Activated naive CD4-positive, alpha-beta T cell treated with anti-CD3 and anti-CD28 coated beads, Interleukin-2, amount 10 ng/mL, durations not matched to agents 7 days and 5 days (primary cell): ENCODE measurements at regions not wholly inside any gene's neighbourhood (a gene's known extent, or its start where the extent isn't known, plus 50 kb on each side); places are given as distances from the start of the nearest gene placed in this dataset.
A peak's percentile ranks its signal among the peaks of the same experiment; 100 is the strongest.

ENCODE experiments used
- CTCF ChIA-PET: fragments of 350-600 bp; sonication (Branson Sonifier 250); formaldehyde crosslinking; loops from one replicate; lab custom pipeline; 2021; ENCODE audit warnings: antibody characterized with exemption; lab: Charles Lee
- DNase-seq: peaks from one replicate; pipeline ENCODE4 v3.0.0-alpha.2; 2020
- H3K27ac Mint-ChIP-seq: one replicate; pipeline ENCODE4 v1.8.0; 2021; ENCODE audit warnings: mild to moderate bottlenecking, moderate library complexity, mixed read lengths
- H3K27me3 Mint-ChIP-seq: one replicate; pipeline ENCODE4 v1.8.0; 2021; ENCODE audit warnings: mild to moderate bottlenecking, mixed read lengths
- H3K36me3 Mint-ChIP-seq: one replicate; pipeline ENCODE4 v1.8.0; 2021; ENCODE audit warnings: mixed read lengths
- H3K4me1 Mint-ChIP-seq: one replicate; pipeline ENCODE4 v1.8.0; 2021; ENCODE audit warnings: mixed read lengths
- H3K4me3 Mint-ChIP-seq: one replicate; pipeline ENCODE4 v1.8.0; 2021; ENCODE audit warnings: mild to moderate bottlenecking, moderate library complexity, mixed read lengths
- H3K9me3 Mint-ChIP-seq: one replicate; pipeline ENCODE4 v1.8.0; 2021; ENCODE audit warnings: mixed read lengths

GRCh38 chr20:24388828-24389380 is 80.5 kb upstream of the SYNDIG1 start:
- CTCF ChIA-PET: interaction anchor here (1.2 kb wide), 1 partner anchor 28 kb away, joined by 3 read pairs; no protein-coding TSS in a partner anchor
- Mint-ChIP-seq H3K36me3 (no peaks in the 10 kb centered on the region), H3K27me3 (peaks cover 15% of the 10 kb centered on the region), H3K9me3 (no peaks in the 10 kb centered on the region), H3K4me1 (peaks cover 32% of the 10 kb centered on the region), H3K4me3 (no peak overlapping the region), H3K27ac (peak overlapping the region; percentile 86)
- no peak for DNase-seq

GRCh38 chr20:24385547-24385946 is 83.9 kb upstream of the SYNDIG1 start:
- Mint-ChIP-seq H3K4me3 (no peak overlapping the region), H3K9me3 (no peaks in the 10 kb centered on the region), H3K27me3 (peaks cover 11% of the 10 kb centered on the region), H3K27ac (no peak overlapping the region), H3K36me3 (no peaks in the 10 kb centered on the region), H3K4me1 (peaks cover 29% of the 10 kb centered on the region)
- CTCF ChIA-PET: no interaction called here
- DNase-seq: no peak

- Mint-ChIP-seq H3K9me3 (no peaks in the 10 kb centered on the region), H3K36me3 (no peaks in the 10 kb centered on the region), H3K4me1 (peaks cover 22% of the 10 kb centered on the region), H3K27me3 (peaks cover 12% of the 10 kb centered on the region), H3K27ac (no peak overlapping the region), H3K4me3 (no peak overlapping the region)
- CTCF ChIA-PET: no interaction called here
- no peak for DNase-seq
Measured at GRCh38 chr20:24384865-24385264, 84.6 kb upstream of the SYNDIG1 start.

- DNase-seq: no peak
- Mint-ChIP-seq H3K9me3 (no peaks in the 10 kb centered on the region), H3K4me3 (no peak overlapping the region), H3K27me3 (peaks cover 12% of the 10 kb centered on the region), H3K36me3 (no peaks in the 10 kb centered on the region), H3K27ac (no peak overlapping the region), H3K4me1 (peaks cover 4% of the 10 kb centered on the region)
- CTCF ChIA-PET: no interaction called here
Measured at GRCh38 chr20:24382743-24383142, 86.7 kb upstream of the SYNDIG1 start.

GRCh38 chr20:24382331-24382730 is 87.1 kb upstream of the SYNDIG1 start:
- no peak overlapping the region for H3K4me3 Mint-ChIP-seq
- no peak for DNase-seq
- H3K4me1 Mint-ChIP-seq: peaks cover 4% of the 10 kb centered on the region
- no peaks in the 10 kb centered on the region for H3K9me3 Mint-ChIP-seq
- CTCF ChIA-PET: no interaction called here
- no peaks in the 10 kb centered on the region for H3K36me3 Mint-ChIP-seq
- no peak overlapping the region for H3K27ac Mint-ChIP-seq
- H3K27me3 Mint-ChIP-seq: peaks cover 12% of the 10 kb centered on the region

GRCh38 chr20:24381886-24382285 is 87.5 kb upstream of the SYNDIG1 start:
- CTCF ChIA-PET: interaction anchor here (0.8 kb wide), 1 partner anchor 280 kb away, joined by 4 read pairs; no protein-coding TSS in a partner anchor
- Mint-ChIP-seq H3K27me3 (peaks cover 12% of the 10 kb centered on the region), H3K4me3 (no peak overlapping the region), H3K27ac (no peak overlapping the region), H3K4me1 (peaks cover 3% of the 10 kb centered on the region), H3K9me3 (no peaks in the 10 kb centered on the region), H3K36me3 (no peaks in the 10 kb centered on the region)
- DNase-seq: no peak

GRCh38 chr20:24379484-24379927 is 89.9 kb upstream of the SYNDIG1 start:
- Mint-ChIP-seq H3K27ac (no peak overlapping the region), H3K27me3 (peaks cover 12% of the 10 kb centered on the region), H3K4me3 (no peak overlapping the region), H3K36me3 (no peaks in the 10 kb centered on the region), H3K9me3 (no peaks in the 10 kb centered on the region), H3K4me1 (no peaks in the 10 kb centered on the region)
- DNase-seq: no peak
- CTCF ChIA-PET: no interaction called here

GRCh38 chr20:24378661-24379483 is 90.6 kb upstream of the SYNDIG1 start:
- Mint-ChIP-seq H3K4me3 (no peak overlapping the region), H3K4me1 (no peaks in the 10 kb centered on the region), H3K9me3 (no peaks in the 10 kb centered on the region), H3K27me3 (peaks cover 12% of the 10 kb centered on the region), H3K36me3 (no peaks in the 10 kb centered on the region), H3K27ac (no peak overlapping the region)
- DNase-seq: no peak
- CTCF ChIA-PET: no interaction called here

GRCh38 chr20:24376311-24377099 is 92.9 kb upstream of the SYNDIG1 start:
- Mint-ChIP-seq H3K27me3 (peaks cover 8% of the 10 kb centered on the region), H3K4me3 (no peak overlapping the region), H3K4me1 (no peaks in the 10 kb centered on the region), H3K36me3 (no peaks in the 10 kb centered on the region), H3K9me3 (no peaks in the 10 kb centered on the region), H3K27ac (no peak overlapping the region)
- DNase-seq: no peak
- CTCF ChIA-PET: no interaction called here

- H3K27ac Mint-ChIP-seq: no peak overlapping the region
- no peak overlapping the region for H3K4me3 Mint-ChIP-seq
- CTCF ChIA-PET: no interaction called here
- no peaks in the 10 kb centered on the region for H3K4me1 Mint-ChIP-seq
- H3K9me3 Mint-ChIP-seq: no peaks in the 10 kb centered on the region
- no peaks in the 10 kb centered on the region for H3K27me3 Mint-ChIP-seq
- H3K36me3 Mint-ChIP-seq: no peaks in the 10 kb centered on the region
- no peak for DNase-seq
Measured at GRCh38 chr20:24373372-24373771, 96.1 kb upstream of the SYNDIG1 start.

GRCh38 chr20:24370911-24371695 is 98.3 kb upstream of the SYNDIG1 start:
- CTCF ChIA-PET: no interaction called here

GRCh38 chr20:24370249-24370648 is 99.2 kb upstream of the SYNDIG1 start:
- CTCF ChIA-PET: no interaction called here
- H3K36me3 Mint-ChIP-seq: no peaks in the 10 kb centered on the region
- peaks cover under 1% of the 10 kb centered on the region for H3K27me3 Mint-ChIP-seq
- no peak overlapping the region for H3K4me3 Mint-ChIP-seq
- no peaks in the 10 kb centered on the region for H3K9me3 Mint-ChIP-seq
- H3K4me1 Mint-ChIP-seq: no peaks in the 10 kb centered on the region
- no peak overlapping the region for H3K27ac Mint-ChIP-seq
- no peak for DNase-seq

More at GRCh38 chr20:24370911-24371695, 98.3 kb upstream of the SYNDIG1 start:
- Mint-ChIP-seq H3K27me3 (no peaks in the 10 kb centered on the region), H3K4me1 (no peaks in the 10 kb centered on the region), H3K27ac (no peak overlapping the region), H3K9me3 (no peaks in the 10 kb centered on the region), H3K36me3 (no peaks in the 10 kb centered on the region), H3K4me3 (no peak overlapping the region)
- no peak for DNase-seq

- H3K27me3 Mint-ChIP-seq: peaks cover 4% of the 10 kb centered on the region
- CTCF ChIA-PET: no interaction called here
- no peaks in the 10 kb centered on the region for H3K4me1 Mint-ChIP-seq
Measured at GRCh38 chr20:24368253-24368652, 101.2 kb upstream of the SYNDIG1 start.

More at GRCh38 chr20:24368253-24368652, 101.2 kb upstream of the SYNDIG1 start:
- H3K27ac Mint-ChIP-seq: no peak overlapping the region
- H3K4me3 Mint-ChIP-seq: no peak overlapping the region
- no peaks in the 10 kb centered on the region for H3K9me3 Mint-ChIP-seq
- DNase-seq: no peak
- no peaks in the 10 kb centered on the region for H3K36me3 Mint-ChIP-seq
